ENCODE measurements at regions not wholly inside any gene's neighbourhood (a gene's known extent, or its start where the extent isn't known, plus 50 kb on each side); places are given as distances from the start of the nearest gene placed in this dataset.

DNA sequence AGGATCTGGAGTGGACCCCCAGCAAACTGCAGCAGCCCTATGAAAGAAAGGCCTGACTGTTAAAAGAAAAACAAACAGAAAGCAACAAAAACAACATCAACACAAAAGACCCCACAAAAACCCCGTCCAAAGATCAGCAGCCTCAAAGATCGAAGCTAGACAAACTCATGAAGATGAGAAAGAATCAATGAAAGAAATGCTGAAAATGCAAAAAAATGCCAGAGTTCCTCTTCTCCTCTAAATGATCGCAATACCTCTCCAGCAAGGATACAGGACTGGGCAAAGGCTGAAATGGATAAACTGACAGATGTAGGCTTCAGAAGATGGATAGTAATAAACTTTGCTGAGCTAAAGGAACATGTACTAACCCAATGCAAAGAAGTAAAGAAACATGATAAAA is 526.3 kb upstream of the DAB2 start:
- POLR2A ChIA-PET (ENCODE audit: low non-redundant PET) = no interaction called here

GRCh38 chr5:39948867-39949468 is 524.2 kb upstream of the DAB2 start:
- CTCF ChIA-PET = interaction anchor here (0.5 to 1.7 kb wide), 2 partner anchors 235 to 731 kb away, joined by 3 to 6 read pairs; no protein-coding TSS in a partner anchor
- Histone ChIP-seq H3K36me3 (ENCODE audit: insufficient read depth, low read length, poor library complexity, severe bottlenecking) (no peaks in the 10 kb centered on the region), H3K4me1 (ENCODE audit: insufficient read depth, low read length, poor library complexity, severe bottlenecking) (no peaks in the 10 kb centered on the region), H3K27me3 (replicated peaks; ENCODE audit: insufficient read depth, low read depth, low read length, poor library complexity) (no peaks in the 10 kb centered on the region), H3K9me3 (ENCODE audit: low read depth, low read length, poor library complexity, severe bottlenecking) (no peaks in the 10 kb centered on the region), H3K27ac (ENCODE audit: low read depth, low read length, poor library complexity, severe bottlenecking) (no peak overlapping the region), H3K4me3 (ENCODE audit: low read depth, low read length, poor library complexity, severe bottlenecking) (no peak overlapping the region)
- TF ChIP-seq CTCF (conservative IDR thresholded peaks at IDR 0.05; ENCODE audit: low read depth, low read length) = peak; percentile 82
- TF ChIP-seq EZH2 (IDR thresholded peaks at IDR 0.05; ENCODE audit: borderline replicate concordance, low read depth, low read length, poor library complexity, severe bottlenecking) = no peak
- intact Hi-C loops (cut with micrococcal nuclease; ENCODE audit: unreplicated experiment) = loop anchor here (1.0 to 5.0 kb wide), 2 partner anchors 237 to 739 kb away; no protein-coding TSS in a partner anchor
- no TSS peak for BruUV-seq (replicated peaks)
- POLR2A ChIA-PET (ENCODE audit: low non-redundant PET) = no interaction called here
- peak; percentile 83 for DNase-seq (ENCODE audit: low spot score)

More for the DNA sequence above, 526.3 kb upstream of the DAB2 start:
- H3K4me1 ChIP-seq (ENCODE audit: insufficient read depth, low read length, poor library complexity, severe bottlenecking) = no peaks in the 10 kb centered on the region
- no peak overlapping the region for H3K4me3 ChIP-seq (ENCODE audit: low read depth, low read length, poor library complexity, severe bottlenecking)
- no peak overlapping the region for H3K27ac ChIP-seq (ENCODE audit: low read depth, low read length, poor library complexity, severe bottlenecking)
- no peaks in the 10 kb centered on the region for H3K27me3 ChIP-seq (replicated peaks; ENCODE audit: insufficient read depth, low read depth, low read length, poor library complexity)
- CTCF ChIA-PET = no interaction called here
- H3K36me3 ChIP-seq (ENCODE audit: insufficient read depth, low read length, poor library complexity, severe bottlenecking) = no peaks in the 10 kb centered on the region
- no peaks in the 10 kb centered on the region for H3K9me3 ChIP-seq (ENCODE audit: low read depth, low read length, poor library complexity, severe bottlenecking)
- intact Hi-C loops (cut with micrococcal nuclease; ENCODE audit: unreplicated experiment) = loop anchor here (10.0 kb wide), 1 partner anchor 224 kb away; no protein-coding TSS in a partner anchor
- no peak for DNase-seq (ENCODE audit: low spot score)
- no TSS peak for BruUV-seq (replicated peaks)
- TF ChIP-seq EZH2 (IDR thresholded peaks at IDR 0.05; ENCODE audit: borderline replicate concordance, low read depth, low read length, poor library complexity, severe bottlenecking) = no peak
- no peak for TF ChIP-seq CTCF (conservative IDR thresholded peaks at IDR 0.05; ENCODE audit: low read depth, low read length)

GRCh38 chr5:39948341-39948740 is 523.6 kb upstream of the DAB2 start:
- no peak overlapping the region for H3K4me3 ChIP-seq (ENCODE audit: low read depth, low read length, poor library complexity, severe bottlenecking)
- CTCF ChIA-PET = interaction anchor here (0.5 to 1.7 kb wide), 2 partner anchors 235 to 732 kb away, joined by 3 to 6 read pairs; no protein-coding TSS in a partner anchor
- no TSS peak for BruUV-seq (replicated peaks)
- DNase-seq (ENCODE audit: low spot score) = no peak
- POLR2A ChIA-PET (ENCODE audit: low non-redundant PET) = no interaction called here
- TF ChIP-seq EZH2 (IDR thresholded peaks at IDR 0.05; ENCODE audit: borderline replicate concordance, low read depth, low read length, poor library complexity, severe bottlenecking) (no peak), CTCF (conservative IDR thresholded peaks at IDR 0.05; ENCODE audit: low read depth, low read length) (no peak)
- H3K36me3 ChIP-seq (ENCODE audit: insufficient read depth, low read length, poor library complexity, severe bottlenecking) = no peaks in the 10 kb centered on the region
- no peaks in the 10 kb centered on the region for H3K4me1 ChIP-seq (ENCODE audit: insufficient read depth, low read length, poor library complexity, severe bottlenecking)
- no peaks in the 10 kb centered on the region for H3K9me3 ChIP-seq (ENCODE audit: low read depth, low read length, poor library complexity, severe bottlenecking)
- intact Hi-C loops (cut with micrococcal nuclease; ENCODE audit: unreplicated experiment) = loop anchor here (5.0 kb wide), 1 partner anchor 236 kb away; no protein-coding TSS in a partner anchor
- H3K27ac ChIP-seq (ENCODE audit: low read depth, low read length, poor library complexity, severe bottlenecking) = no peak overlapping the region
- no peaks in the 10 kb centered on the region for H3K27me3 ChIP-seq (replicated peaks; ENCODE audit: insufficient read depth, low read depth, low read length, poor library complexity)

All from A673 (cell line).